Neural cell (in vitro differentiated cells): ENCODE measurements at regions not wholly inside any gene's neighbourhood (a gene's known extent, or its start where the extent isn't known, plus 50 kb on each side); places are given as distances from the start of the nearest gene placed in this dataset.

Experiments used
- H2AFZ ChIP-seq: fragments of 200-600, 300-800 bp; sonication (generic), shearing (Covaris generic); 2 replicates; pipeline ENCODE4 v1.6.0; 2014; ENCODE audit warnings: low read depth, mild to moderate bottlenecking, antibody characterized with exemption, low read length, moderate library complexity
- H3F3A ChIP-seq: fragments of 200-600 bp; shearing (Covaris generic); 2 replicates; pipeline ENCODE4 v1.6.1; 2016; ENCODE audit warnings: mild to moderate bottlenecking, moderate library complexity, mixed read lengths, antibody characterized with exemption, low read length; ENCODE audit not compliant: insufficient read depth, poor library complexity, severe bottlenecking
- H3K27ac ChIP-seq: fragments of 200-600, 300-800 bp; sonication (generic), shearing (Covaris generic); 2 replicates; pipeline ENCODE4 v1.5.1; 2014; ENCODE audit warnings: mild to moderate bottlenecking, low read length, moderate library complexity
- H3K27me3 ChIP-seq: fragments of 300-800, 200-600 bp; sonication (generic), shearing (Covaris generic); 2 replicates; pipeline ENCODE4 v1.6.0; 2014; ENCODE audit warnings: mild to moderate bottlenecking, low read depth, low read length, moderate library complexity; ENCODE audit not compliant: insufficient read depth
- H3K36me3 ChIP-seq: fragments of 300-800, 200-600 bp; sonication (generic), shearing (Covaris generic); 2 replicates; pipeline ENCODE4 v1.5.1; 2014; ENCODE audit warnings: mild to moderate bottlenecking, antibody characterized with exemption, low read length, moderate library complexity; ENCODE audit not compliant: insufficient read depth
- H3K4me2 ChIP-seq: fragments of 300-800, 200-600 bp; sonication (generic), shearing (Covaris generic); 2 replicates; pipeline ENCODE4 v1.6.0; 2014; ENCODE audit warnings: mild to moderate bottlenecking, low read length
- H3K4me3 ChIP-seq: fragments of 300-800, 200-600 bp; sonication (generic), shearing (Covaris generic); 2 replicates; pipeline ENCODE4 v1.5.1; 2014; ENCODE audit warnings: mild to moderate bottlenecking, low read length, moderate library complexity
- H3K79me2 ChIP-seq: fragments of 200-600 bp; shearing (Covaris generic); replicated peaks from 2 replicates; pipeline ENCODE4 v1.6.0; 2014; ENCODE audit warnings: mild to moderate bottlenecking, low read length, moderate library complexity; ENCODE audit not compliant: insufficient read depth
- H3K9ac ChIP-seq: fragments of 300-800, 200-600 bp; sonication (generic), shearing (Covaris generic); 2 replicates; pipeline ENCODE4 v1.6.1; 2016; ENCODE audit warnings: mild to moderate bottlenecking, low read length, mixed read lengths
- H3K9me2 ChIP-seq: fragments of 200-600 bp; shearing (Covaris generic); 2 replicates; pipeline ENCODE4 v1.6.1; 2016; ENCODE audit warnings: mild to moderate bottlenecking, low read length, mixed read lengths; ENCODE audit not compliant: insufficient read depth
- H3K9me3 ChIP-seq: fragments of 200-600, 300-800 bp; sonication (generic), shearing (Covaris generic); 2 replicates; pipeline ENCODE4 v1.6.1; 2016; ENCODE audit warnings: mild to moderate bottlenecking, mixed run types, low read length, moderate library complexity, mixed read lengths
- H4K20me1 ChIP-seq: fragments of 200-600 bp; shearing (Covaris generic); 2 replicates; pipeline ENCODE4 v1.6.1; 2016; ENCODE audit warnings: mild to moderate bottlenecking, mixed run types; ENCODE audit not compliant: insufficient read depth
- EP300 ChIP-seq: fragments of 450-650 bp; conservative IDR thresholded peaks from 2 replicates; pipeline ENCODE4 v1.6.1; 2014; ENCODE audit warnings: antibody characterized with exemption, mild to moderate bottlenecking, moderate library complexity; ENCODE audit not compliant: poor library complexity, severe bottlenecking
- EZH2 ChIP-seq: fragments of 200-600, 300-800 bp; shearing (Covaris generic), sonication (generic); IDR thresholded peaks from 2 replicates; pipeline ENCODE4 v1.6.1; 2014; ENCODE audit warnings: antibody characterized with exemption, low read length, borderline replicate concordance, mild to moderate bottlenecking; ENCODE audit not compliant: insufficient read depth, poor library complexity, severe bottlenecking
- MXI1 ChIP-seq: fragments of 450-650 bp; conservative IDR thresholded peaks from 2 replicates; pipeline ENCODE4 v1.6.1; 2014; ENCODE audit warnings: antibody characterized with exemption, mild to moderate bottlenecking; ENCODE audit not compliant: poor library complexity, severe bottlenecking
- POLR2AphosphoS5 ChIP-seq: IDR thresholded peaks from 2 replicates; pipeline ENCODE4 v1.6.1; 2012
- RAD21 ChIP-seq: fragments of 450-650 bp; conservative IDR thresholded peaks from 2 replicates; pipeline ENCODE4 v1.6.1; 2014; ENCODE audit warnings: antibody characterized with exemption, mild to moderate bottlenecking, moderate library complexity
- SMC3 ChIP-seq: fragments of 450-650 bp; conservative IDR thresholded peaks from 2 replicates; pipeline ENCODE4 v1.6.1; 2014; ENCODE audit warnings: antibody characterized with exemption, mild to moderate bottlenecking, moderate library complexity; ENCODE audit not compliant: poor library complexity
- TAF1 ChIP-seq: IDR thresholded peaks from 2 replicates; pipeline ENCODE4 v1.6.1; 2012; ENCODE audit warnings: low read depth
- TF ChIP-seq, protein P1 (sequence below): IDR thresholded peaks from 2 replicates; pipeline ENCODE4 v1.6.1; 2012; ENCODE audit warnings: borderline replicate concordance
- TF ChIP-seq, protein P2 (sequence below): fragments of 450-650 bp; IDR thresholded peaks from 2 replicates; pipeline ENCODE4 v1.5.1; 2014; ENCODE audit warnings: antibody characterized with exemption, mild to moderate bottlenecking, moderate library complexity; ENCODE audit not compliant: poor library complexity, severe bottlenecking

DNA sequence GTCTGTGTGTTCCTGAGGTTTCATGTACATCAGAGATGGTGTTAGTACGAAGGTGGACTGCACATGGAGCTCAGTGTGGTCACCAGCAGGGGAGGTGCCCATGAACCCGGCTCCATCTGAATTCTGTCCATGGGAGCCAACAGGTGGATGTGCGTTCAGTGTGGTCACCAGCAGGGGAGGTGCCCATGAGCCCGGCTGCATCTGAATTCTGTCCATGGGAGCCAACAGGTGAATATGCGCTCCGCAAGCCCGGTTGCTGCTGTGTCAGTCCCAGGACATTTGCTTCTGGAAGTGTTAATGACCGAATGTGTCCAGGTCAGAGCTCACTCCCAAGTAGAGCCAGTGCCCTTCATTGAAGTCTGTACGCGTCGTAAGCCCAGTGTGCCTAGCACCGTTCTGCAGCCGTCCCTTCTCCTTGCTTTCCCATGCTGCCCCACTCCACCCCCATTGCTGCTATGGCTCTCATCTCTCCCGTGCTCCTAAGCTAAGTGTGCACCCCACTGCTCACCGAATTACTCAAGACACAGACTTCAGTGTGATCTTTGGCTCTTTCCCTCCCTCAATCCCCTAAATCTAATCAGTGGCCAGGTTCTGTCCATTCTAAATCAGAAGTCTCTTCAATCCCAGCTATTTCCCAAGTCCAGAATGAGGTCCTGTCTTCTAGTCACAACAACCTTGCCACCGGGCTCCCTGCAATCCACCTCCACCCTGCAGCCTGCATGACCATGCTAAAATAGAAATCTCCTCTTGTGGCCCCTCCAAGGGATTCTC is 352.4 kb downstream of the TCERG1L start:
- Histone ChIP-seq H3K27ac (no peak overlapping the region), H3F3A (no peaks in the 10 kb centered on the region), H3K79me2 (no peaks in the 10 kb centered on the region), H3K9ac (no peak overlapping the region), H3K36me3 (no peaks in the 10 kb centered on the region), H2AFZ (no peak overlapping the region), H3K27me3 (no peaks in the 10 kb centered on the region), H4K20me1 (no peaks in the 10 kb centered on the region), H3K4me2 (no peak overlapping the region), H3K9me3 (no peaks in the 10 kb centered on the region), H3K9me2 (no peaks in the 10 kb centered on the region), H3K4me3 (no peak overlapping the region)
- no peak for TF ChIP-seq SMC3
- TF ChIP-seq, protein P1, sequence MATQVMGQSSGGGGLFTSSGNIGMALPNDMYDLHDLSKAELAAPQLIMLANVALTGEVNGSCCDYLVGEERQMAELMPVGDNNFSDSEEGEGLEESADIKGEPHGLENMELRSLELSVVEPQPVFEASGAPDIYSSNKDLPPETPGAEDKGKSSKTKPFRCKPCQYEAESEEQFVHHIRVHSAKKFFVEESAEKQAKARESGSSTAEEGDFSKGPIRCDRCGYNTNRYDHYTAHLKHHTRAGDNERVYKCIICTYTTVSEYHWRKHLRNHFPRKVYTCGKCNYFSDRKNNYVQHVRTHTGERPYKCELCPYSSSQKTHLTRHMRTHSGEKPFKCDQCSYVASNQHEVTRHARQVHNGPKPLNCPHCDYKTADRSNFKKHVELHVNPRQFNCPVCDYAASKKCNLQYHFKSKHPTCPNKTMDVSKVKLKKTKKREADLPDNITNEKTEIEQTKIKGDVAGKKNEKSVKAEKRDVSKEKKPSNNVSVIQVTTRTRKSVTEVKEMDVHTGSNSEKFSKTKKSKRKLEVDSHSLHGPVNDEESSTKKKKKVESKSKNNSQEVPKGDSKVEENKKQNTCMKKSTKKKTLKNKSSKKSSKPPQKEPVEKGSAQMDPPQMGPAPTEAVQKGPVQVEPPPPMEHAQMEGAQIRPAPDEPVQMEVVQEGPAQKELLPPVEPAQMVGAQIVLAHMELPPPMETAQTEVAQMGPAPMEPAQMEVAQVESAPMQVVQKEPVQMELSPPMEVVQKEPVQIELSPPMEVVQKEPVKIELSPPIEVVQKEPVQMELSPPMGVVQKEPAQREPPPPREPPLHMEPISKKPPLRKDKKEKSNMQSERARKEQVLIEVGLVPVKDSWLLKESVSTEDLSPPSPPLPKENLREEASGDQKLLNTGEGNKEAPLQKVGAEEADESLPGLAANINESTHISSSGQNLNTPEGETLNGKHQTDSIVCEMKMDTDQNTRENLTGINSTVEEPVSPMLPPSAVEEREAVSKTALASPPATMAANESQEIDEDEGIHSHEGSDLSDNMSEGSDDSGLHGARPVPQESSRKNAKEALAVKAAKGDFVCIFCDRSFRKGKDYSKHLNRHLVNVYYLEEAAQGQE = no peak
- TF ChIP-seq EP300 = no peak
- no peak for TF ChIP-seq MXI1
- no peak for TF ChIP-seq TAF1
- TF ChIP-seq, protein P2, sequence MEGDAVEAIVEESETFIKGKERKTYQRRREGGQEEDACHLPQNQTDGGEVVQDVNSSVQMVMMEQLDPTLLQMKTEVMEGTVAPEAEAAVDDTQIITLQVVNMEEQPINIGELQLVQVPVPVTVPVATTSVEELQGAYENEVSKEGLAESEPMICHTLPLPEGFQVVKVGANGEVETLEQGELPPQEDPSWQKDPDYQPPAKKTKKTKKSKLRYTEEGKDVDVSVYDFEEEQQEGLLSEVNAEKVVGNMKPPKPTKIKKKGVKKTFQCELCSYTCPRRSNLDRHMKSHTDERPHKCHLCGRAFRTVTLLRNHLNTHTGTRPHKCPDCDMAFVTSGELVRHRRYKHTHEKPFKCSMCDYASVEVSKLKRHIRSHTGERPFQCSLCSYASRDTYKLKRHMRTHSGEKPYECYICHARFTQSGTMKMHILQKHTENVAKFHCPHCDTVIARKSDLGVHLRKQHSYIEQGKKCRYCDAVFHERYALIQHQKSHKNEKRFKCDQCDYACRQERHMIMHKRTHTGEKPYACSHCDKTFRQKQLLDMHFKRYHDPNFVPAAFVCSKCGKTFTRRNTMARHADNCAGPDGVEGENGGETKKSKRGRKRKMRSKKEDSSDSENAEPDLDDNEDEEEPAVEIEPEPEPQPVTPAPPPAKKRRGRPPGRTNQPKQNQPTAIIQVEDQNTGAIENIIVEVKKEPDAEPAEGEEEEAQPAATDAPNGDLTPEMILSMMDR = no peak
- TF ChIP-seq EZH2 = no peak

DNA sequence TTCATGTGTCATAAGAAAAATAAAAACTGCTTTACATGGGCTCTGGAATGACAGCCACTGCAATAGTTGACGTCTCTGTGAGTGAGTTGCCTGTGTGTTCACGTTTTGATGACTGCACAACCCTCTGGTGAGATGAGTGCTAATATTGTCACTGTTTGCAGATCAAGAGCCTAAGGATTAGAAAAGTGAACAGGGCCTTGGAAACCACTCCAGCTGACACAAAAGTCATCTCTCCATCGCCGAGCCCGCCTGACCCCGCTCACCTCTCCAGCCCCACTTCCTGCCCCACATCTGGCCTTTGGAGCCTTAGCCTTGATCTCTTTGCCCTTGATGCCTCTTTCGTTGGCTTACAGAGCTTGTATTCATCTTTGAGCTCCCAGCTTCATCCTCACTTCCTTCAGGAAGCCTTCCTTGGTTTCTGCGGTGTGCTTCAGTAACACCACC is 351.7 kb downstream of the TCERG1L start:
- Histone ChIP-seq H3K27me3 (no peaks in the 10 kb centered on the region), H3K9me3 (no peaks in the 10 kb centered on the region), H3F3A (no peaks in the 10 kb centered on the region), H3K4me2 (no peak overlapping the region), H3K9me2 (no peaks in the 10 kb centered on the region), H3K4me3 (no peak overlapping the region), H3K79me2 (no peaks in the 10 kb centered on the region), H3K27ac (no peak overlapping the region), H2AFZ (no peak overlapping the region), H4K20me1 (no peaks in the 10 kb centered on the region), H3K36me3 (no peaks in the 10 kb centered on the region), H3K9ac (no peak overlapping the region)
- TF ChIP-seq MXI1 = no peak
- TF ChIP-seq, protein P1 = no peak
- no peak for TF ChIP-seq EZH2
- no peak for TF ChIP-seq SMC3
- no peak for TF ChIP-seq EP300
- TF ChIP-seq, protein P2 = no peak
- TF ChIP-seq RAD21 = no peak
- TF ChIP-seq TAF1 = no peak
- no peak for TF ChIP-seq POLR2AphosphoS5
